HG03097 (cell line): ENCODE measurements at regions not wholly inside any gene's neighbourhood (a gene's known extent, or its start where the extent isn't known, plus 50 kb on each side); places are given as distances from the start of the nearest gene placed in this dataset.
"Not testable (repeated sequence)": the region's sequence is repeated elsewhere in the genome, so short reads cannot be mapped to it uniquely, and the experiment has no call there.

Source experiments
- ATAC-seq: cut with Tn5 transposase; IDR thresholded peaks from one replicate; pipeline ENCODE4 v1.9.1; 2021; ENCODE audit not compliant: unreplicated experiment, low FRiP score

- ATAC-seq: no peak
These were observed 414.9 kb downstream of the SATB2 start for GRCh38 chr2:199042660-199043379.

GRCh38 chr2:199040522-199040921, 417.2 kb downstream of the SATB2 start:
- ATAC-seq: no peak

- ATAC-seq: not testable (repeated sequence)
These were observed 424.0 kb downstream of the SATB2 start for GRCh38 chr2:199033761-199034160.

GRCh38 chr2:199025146-199025545, 432.6 kb downstream of the SATB2 start:
- no peak for ATAC-seq

- ATAC-seq: no peak
These were observed 433.5 kb downstream of the SATB2 start for GRCh38 chr2:199024224-199024623.

GRCh38 chr2:199019898-199020507, 437.7 kb downstream of the SATB2 start:
- no peak for ATAC-seq

GRCh38 chr2:199018826-199019225, 438.9 kb downstream of the SATB2 start:
- ATAC-seq: no peak

GRCh38 chr2:199015072-199015471, 442.7 kb downstream of the SATB2 start:
- no peak for ATAC-seq

GRCh38 chr2:199014226-199014625, 443.5 kb downstream of the SATB2 start:
- no peak for ATAC-seq

- no peak for ATAC-seq
These were observed 445.8 kb downstream of the SATB2 start for GRCh38 chr2:199011908-199012307.

- ATAC-seq: no peak
These were observed 463.1 kb downstream of the SATB2 start for GRCh38 chr2:198994678-198995077.

GRCh38 chr2:198991431-198991830, 466.3 kb downstream of the SATB2 start:
- ATAC-seq: no peak

- no peak for ATAC-seq
These were observed 482.0 kb downstream of the SATB2 start for GRCh38 chr2:198975779-198976178.

- ATAC-seq: no peak
These were observed 484.0 kb downstream of the SATB2 start for GRCh38 chr2:198973785-198974184.

GRCh38 chr2:198973181-198973580, 484.6 kb downstream of the SATB2 start:
- no peak for ATAC-seq

- ATAC-seq: no peak
These were observed 489.2 kb downstream of the SATB2 start for GRCh38 chr2:198968545-198968944.

- no peak for ATAC-seq
These were observed 491.5 kb downstream of the SATB2 start for GRCh38 chr2:198966269-198966668.

GRCh38 chr2:198961547-198961946, 496.2 kb downstream of the SATB2 start:
- no peak for ATAC-seq

GRCh38 chr2:198957181-198957580, 500.6 kb downstream of the SATB2 start:
- ATAC-seq: no peak

GRCh38 chr2:198953328-198953727, 504.4 kb downstream of the SATB2 start:
- no peak for ATAC-seq

- ATAC-seq: no peak
These were observed 506.9 kb downstream of the SATB2 start for GRCh38 chr2:198950803-198951202.

- ATAC-seq: no peak
These were observed 512.2 kb downstream of the SATB2 start for GRCh38 chr2:198945496-198945895.
